HL-60 (cell line): ENCODE measurements at regions not wholly inside any gene's neighbourhood (a gene's known extent, or its start where the extent isn't known, plus 50 kb on each side); places are given as distances from the start of the nearest gene placed in this dataset.

Experiments
- CTCF ChIP-seq: IDR thresholded peaks from one replicate; pipeline ENCODE4 v1.5.1; 2011; ENCODE audit warnings: low read length, control low read depth, inconsistent platforms; ENCODE audit not compliant: insufficient read depth
- GABPA ChIP-seq: IDR thresholded peaks from 2 replicates; pipeline ENCODE4 v1.6.1; 2012; ENCODE audit warnings: low read depth
- POLR2AphosphoS5 ChIP-seq: IDR thresholded peaks from 2 replicates; pipeline ENCODE4 v1.6.1; 2012; ENCODE audit warnings: low read depth
- REST ChIP-seq: IDR thresholded peaks from 2 replicates; pipeline ENCODE4 v1.6.1; 2012; ENCODE audit warnings: low read depth; ENCODE audit not compliant: insufficient replicate concordance

- TF ChIP-seq CTCF, result no peak
- TF ChIP-seq GABPA, result no peak
- no peak for TF ChIP-seq REST
- TF ChIP-seq POLR2AphosphoS5, result no peak
Measured at GRCh38 chr7:114310345-114311110, 104.1 kb upstream of the FOXP2 start.
